Kidney (tissue), 13 donors: ENCODE measurements at regions not wholly inside any gene's neighbourhood (a gene's known extent, or its start where the extent isn't known, plus 50 kb on each side); places are given as distances from the start of the nearest gene placed in this dataset.

ENCODE experiments used
- DNase-seq, 5 donors: peaks; one replicate each; pipeline ENCODE4 v3.0.0-alpha.2; 2013 to 2020
- FAIRE-seq: peaks from 2 replicates; lab custom pipeline; 2012; peaks lifted over from hg19 to GRCh38; lab: Jason Lieb, UNC
- H3K27ac ChIP-seq, 2 donors: one replicate each; pipeline ENCODE4 v1.7.0; 2013; ENCODE audit warnings: low read depth in 2 of 2, low read length in 2 of 2, inconsistent platforms in 1 of 2
- H3K27me3 ChIP-seq: one replicate; pipeline ENCODE4 v1.7.1; 2013; ENCODE audit warnings: low read length, inconsistent platforms; ENCODE audit not compliant: control insufficient read depth, insufficient read depth
- H3K36me3 ChIP-seq, 3 donors: one replicate each; pipeline versions ENCODE4 v1.7.0 to v1.7.1; 2013; ENCODE audit warnings: low read length in 3 of 3, control low read depth in 1 of 3, inconsistent platforms in 1 of 3; ENCODE audit not compliant: insufficient read depth in 3 of 3, control insufficient read depth in 2 of 3
- H3K4me1 ChIP-seq, 3 donors: one replicate each; pipeline versions ENCODE4 v1.7.0 to v1.7.1; 2013; ENCODE audit warnings: low read length in 3 of 3, inconsistent platforms in 1 of 3, low read depth in 1 of 3; ENCODE audit not compliant: control insufficient read depth in 2 of 3, insufficient read depth in 2 of 3
- H3K4me3 ChIP-seq, 3 donors: one replicate each; pipeline versions ENCODE4 v1.7.0 to v1.8.1; 2013; ENCODE audit warnings: low read length in 3 of 3, control low read depth in 1 of 3, inconsistent platforms in 1 of 3
- H3K9ac ChIP-seq, 3 donors: one replicate each; pipeline versions ENCODE4 v1.7.0 to v1.7.1; 2013; ENCODE audit warnings: low read length in 3 of 3, control low read depth in 1 of 3, inconsistent platforms in 1 of 3
- H3K9me3 ChIP-seq, 3 donors: one replicate each; pipeline versions ENCODE4 v1.7.0 to v1.7.1; 2013; ENCODE audit warnings: low read length in 3 of 3, control low read depth in 1 of 3, inconsistent platforms in 1 of 3; ENCODE audit not compliant: control insufficient read depth in 2 of 3, insufficient read depth in 1 of 3
- CTCF ChIP-seq: IDR thresholded peaks from 3 replicates; pipeline ENCODE4 v1.5.1; 2012; ENCODE audit warnings: mild to moderate bottlenecking, moderate library complexity, borderline replicate concordance; ENCODE audit not compliant: insufficient read depth; ENCODE audit errors: extremely low read depth
- intact Hi-C: fragments of 100-400 bp; cut with DNase I; formaldehyde crosslinking; loops from one replicate; pipeline ENCODE4 v1.11.1; 2022
- donor health status: control.
- donor health status: control.
- donor health status: control.
- donor health status: control.
- donor health status: control.
- donor health status: DM: yes; HTN: yes; CAD: no.
- donor health status: Normal renal cell carcinoma (clear cell type).

GRCh38 chr2:199556527-199557285 is 99.0 kb upstream of the SATB2 start:
- DNase-seq (no peak), FAIRE-seq (no peak)
- Histone ChIP-seq H3K27ac (no peak overlapping the region), H3K36me3 (no peaks in the 10 kb centered on the region), H3K4me1 (no peaks in the 10 kb centered on the region), H3K27me3 (no peaks in the 10 kb centered on the region), H3K9ac (no peak overlapping the region), H3K4me3 (no peak overlapping the region), H3K9me3 (no peaks in the 10 kb centered on the region)
- intact Hi-C loops, result no loop called here
- TF ChIP-seq CTCF, result no peak

- no peaks in the 10 kb centered on the region for H3K36me3 ChIP-seq
- no peak overlapping the region for H3K9ac ChIP-seq
- DNase-seq (no peak), FAIRE-seq (no peak)
- no peak for TF ChIP-seq CTCF
- H3K27ac ChIP-seq, result no peak overlapping the region
- intact Hi-C loops, result no loop called here
- H3K4me3 ChIP-seq, result no peak overlapping the region
- no peaks in the 10 kb centered on the region for H3K9me3 ChIP-seq
- no peaks in the 10 kb centered on the region for H3K27me3 ChIP-seq
- H3K4me1 ChIP-seq, result no peaks in the 10 kb centered on the region
Measured at GRCh38 chr2:199554026-199554425, 96.3 kb upstream of the SATB2 start.

- TF ChIP-seq CTCF, result no peak
- no peaks in the 10 kb centered on the region for H3K4me1 ChIP-seq
- no peak overlapping the region for H3K27ac ChIP-seq
- H3K36me3 ChIP-seq, result no peaks in the 10 kb centered on the region
- no peak overlapping the region for H3K4me3 ChIP-seq
- FAIRE-seq (no peak), DNase-seq (no peak)
- no peaks in the 10 kb centered on the region for H3K27me3 ChIP-seq
- H3K9me3 ChIP-seq, result no peaks in the 10 kb centered on the region
- intact Hi-C loops, result no loop called here
- H3K9ac ChIP-seq, result no peak overlapping the region
Measured at GRCh38 chr2:199552141-199552540, 94.4 kb upstream of the SATB2 start.

GRCh38 chr2:199543606-199544172 is 86.0 kb upstream of the SATB2 start:
- no peaks in the 10 kb centered on the region for H3K27me3 ChIP-seq
- no peaks in the 10 kb centered on the region for H3K36me3 ChIP-seq
- H3K9me3 ChIP-seq, result no peaks in the 10 kb centered on the region
- intact Hi-C loops, result no loop called here
- no peak overlapping the region for H3K27ac ChIP-seq
- no peak overlapping the region for H3K9ac ChIP-seq
- FAIRE-seq, result no peak
- H3K4me3 ChIP-seq, result no peak overlapping the region
- no peak for TF ChIP-seq CTCF
- no peaks in the 10 kb centered on the region for H3K4me1 ChIP-seq
- no peak for DNase-seq
